GM10248 (cell line): ENCODE measurements at regions not wholly inside any gene's neighbourhood (a gene's known extent, or its start where the extent isn't known, plus 50 kb on each side); places are given as distances from the start of the nearest gene placed in this dataset.

Experiments
- CTCF ChIA-PET: fragments of 300-600 bp; sonication (Branson Sonifier 250); formaldehyde crosslinking; extraction: SDS; loops from one replicate; lab custom pipeline; 2021; ENCODE audit warnings: antibody characterized with exemption; lab: Yijun Ruan, JAX
- POLR2A ChIA-PET: fragments of 350-650 bp; sonication (Branson Sonifier 250); formaldehyde crosslinking; extraction: SDS; loops from one replicate; lab custom pipeline; 2020; ENCODE audit warnings: antibody characterized with exemption; lab: Yijun Ruan, JAX
- DNase-seq: peaks from one replicate; pipeline ENCODE4 v3.0.0; 2012; ENCODE audit errors: extremely low spot score
- CTCF ChIP-seq: IDR thresholded peaks from 2 replicates; pipeline ENCODE4 v1.5.1; 2012; ENCODE audit warnings: mild to moderate bottlenecking, low read depth; ENCODE audit errors: extremely low read depth, missing control alignments, control extremely low read depth

- POLR2A ChIA-PET = no interaction called here
- CTCF ChIA-PET = interaction anchor here (3.4 kb wide), 1 partner anchor 35 kb away, joined by 11 read pairs; no protein-coding TSS in a partner anchor
- DNase-seq = no peak
- TF ChIP-seq CTCF = no peak
Measured at GRCh38 chr22:47248925-47249324, 486.5 kb downstream of the TBC1D22A start.

GRCh38 chr22:47247579-47248240 lies 485.3 kb downstream of the TBC1D22A start:
- TF ChIP-seq CTCF = no peak
- ChIA-PET CTCF (no interaction called here), POLR2A (no interaction called here)
- DNase-seq = no peak

GRCh38 chr22:47245786-47246185 lies 483.3 kb downstream of the TBC1D22A start:
- no peak for DNase-seq
- ChIA-PET CTCF (no interaction called here), POLR2A (no interaction called here)
- TF ChIP-seq CTCF = no peak

- CTCF ChIA-PET = interaction anchor here (1.9 kb wide), 1 partner anchor 8 kb away, joined by 4 read pairs; no protein-coding TSS in a partner anchor
- POLR2A ChIA-PET = no interaction called here
- no peak for TF ChIP-seq CTCF
- DNase-seq = no peak
Measured at GRCh38 chr22:47245286-47245685, 482.8 kb downstream of the TBC1D22A start.

- CTCF ChIA-PET = no interaction called here
- TF ChIP-seq CTCF = no peak
- DNase-seq = no peak
- POLR2A ChIA-PET = no interaction called here
Measured at GRCh38 chr22:47240116-47240515, 477.7 kb downstream of the TBC1D22A start.

- POLR2A ChIA-PET = no interaction called here
- DNase-seq = no peak
- CTCF ChIA-PET = no interaction called here
- no peak for TF ChIP-seq CTCF
Measured at GRCh38 chr22:47239474-47239860, 477.0 kb downstream of the TBC1D22A start.
